DOHH2 (cell line): ENCODE measurements at regions not wholly inside any gene's neighbourhood (a gene's known extent, or its start where the extent isn't known, plus 50 kb on each side); places are given as distances from the start of the nearest gene placed in this dataset.

Source experiments
- H3F3A ChIP-seq: fragments of 200-600 bp; sonication (generic), shearing (Covaris generic); 2 replicates; pipeline ENCODE4 v1.6.0; 2016; ENCODE audit warnings: antibody characterized with exemption, mild to moderate bottlenecking; ENCODE audit not compliant: control insufficient read depth, insufficient read depth
- H3K27ac ChIP-seq: fragments of 200-600 bp; sonication (generic); 2 replicates; pipeline ENCODE4 v1.5.1; 2014; ENCODE audit warnings: low read depth, mild to moderate bottlenecking, low read length, moderate library complexity
- H3K27me3 ChIP-seq: fragments of 200-600 bp; sonication (generic); 2 replicates; pipeline ENCODE4 v1.6.1; 2014; ENCODE audit warnings: mild to moderate bottlenecking, low read length, mixed read lengths; ENCODE audit not compliant: control insufficient read depth
- H3K36me3 ChIP-seq: fragments of 200-600 bp; sonication (generic); 2 replicates; pipeline ENCODE4 v1.6.1; 2014; ENCODE audit warnings: mild to moderate bottlenecking, low read length, moderate library complexity, mixed read lengths; ENCODE audit not compliant: control insufficient read depth
- H3K4me1 ChIP-seq: fragments of 200-600 bp; sonication (generic); 2 replicates; pipeline ENCODE4 v1.6.1; 2014; ENCODE audit warnings: mild to moderate bottlenecking, low read length, mixed read lengths; ENCODE audit not compliant: control insufficient read depth
- H3K4me2 ChIP-seq: fragments of 200-600 bp; sonication (generic); 2 replicates; pipeline ENCODE4 v1.6.0; 2014; ENCODE audit warnings: mild to moderate bottlenecking, low read length, moderate library complexity
- H3K4me3 ChIP-seq: fragments of 200-600 bp; sonication (generic); 2 replicates; pipeline ENCODE4 v1.5.1; 2014; ENCODE audit warnings: mild to moderate bottlenecking, low read length, mixed read lengths
- H3K79me2 ChIP-seq: fragments of 200-600 bp; sonication (generic); 2 replicates; pipeline ENCODE4 v1.6.1; 2014; ENCODE audit warnings: mild to moderate bottlenecking, low read length, mixed read lengths; ENCODE audit not compliant: control insufficient read depth
- H3K9me2 ChIP-seq: fragments of 200-600 bp; sonication (generic); replicated peaks from 2 replicates; pipeline ENCODE4 v1.6.1; 2014; ENCODE audit warnings: mild to moderate bottlenecking, low read length, mixed read lengths; ENCODE audit not compliant: control insufficient read depth
- H3K9me3 ChIP-seq: fragments of 200-600 bp; sonication (generic); 2 replicates; pipeline ENCODE4 v1.6.1; 2014; ENCODE audit warnings: antibody characterized with exemption, low read length, mixed read lengths; ENCODE audit not compliant: control insufficient read depth, insufficient read depth
- H4K20me1 ChIP-seq: fragments of 200-600 bp; sonication (generic); 2 replicates; pipeline ENCODE4 v1.6.0; 2014; ENCODE audit warnings: low read depth, mild to moderate bottlenecking, antibody characterized with exemption, low read length, moderate library complexity; ENCODE audit not compliant: control insufficient read depth, insufficient read depth
- CTCF ChIP-seq: fragments of 200-600 bp; sonication (generic); IDR thresholded peaks from one replicate; pipeline ENCODE4 v1.5.1; 2014; ENCODE audit warnings: antibody characterized with exemption, mild to moderate bottlenecking, low read depth, low read length; ENCODE audit not compliant: poor library complexity, severe bottlenecking
- EZH2phosphoT487 ChIP-seq: fragments of 200-600 bp; sonication (generic); IDR thresholded peaks from 2 replicates; pipeline ENCODE4 v1.6.1; 2017; ENCODE audit warnings: borderline replicate concordance, mild to moderate bottlenecking, antibody characterized with exemption, low read length, moderate library complexity, mixed read lengths

DNA sequence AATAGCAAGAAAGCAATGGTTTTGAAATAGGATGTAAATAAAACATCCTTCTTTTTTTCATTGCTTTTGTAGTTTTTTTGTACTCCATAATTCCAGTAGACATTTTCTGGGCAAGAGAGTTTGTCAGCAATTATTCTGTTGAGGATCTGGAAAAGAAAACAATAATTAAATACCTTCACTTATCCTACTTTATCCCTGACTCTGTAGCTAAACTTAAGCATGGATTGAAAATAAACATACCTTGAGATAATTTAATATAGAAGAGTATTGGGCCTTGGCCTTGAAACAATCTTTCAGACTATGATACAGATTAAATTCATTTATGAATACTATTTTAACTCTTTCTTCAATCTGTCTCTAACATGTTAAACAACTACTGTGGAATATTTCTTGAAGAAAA is 321.2 kb downstream of the CHRM3 start:
- Histone ChIP-seq H3K9me3 (no peaks in the 10 kb centered on the region), H3K4me2 (no peak overlapping the region), H3K79me2 (no peaks in the 10 kb centered on the region), H4K20me1 (no peaks in the 10 kb centered on the region), H3K36me3 (no peaks in the 10 kb centered on the region), H3K4me3 (no peak overlapping the region), H3F3A (no peaks in the 10 kb centered on the region), H3K27ac (no peak overlapping the region), H3K9me2 (no peaks in the 10 kb centered on the region), H3K4me1 (no peaks in the 10 kb centered on the region), H3K27me3 (no peaks in the 10 kb centered on the region)
- TF ChIP-seq CTCF: no peak
- no peak for TF ChIP-seq EZH2phosphoT487

- Histone ChIP-seq H3K9me3 (no peaks in the 10 kb centered on the region), H3K9me2 (no peaks in the 10 kb centered on the region), H3K4me1 (no peaks in the 10 kb centered on the region), H3K36me3 (no peaks in the 10 kb centered on the region), H3K4me3 (no peak overlapping the region), H3K4me2 (no peak overlapping the region), H4K20me1 (no peaks in the 10 kb centered on the region), H3K27me3 (no peaks in the 10 kb centered on the region), H3K27ac (no peak overlapping the region), H3K79me2 (no peaks in the 10 kb centered on the region), H3F3A (no peaks in the 10 kb centered on the region)
- TF ChIP-seq CTCF (no peak), EZH2phosphoT487 (no peak)
Observed at GRCh38 chr1:239708622-239709021, 322.3 kb downstream of the CHRM3 start.

- H4K20me1 ChIP-seq: no peaks in the 10 kb centered on the region
- H3K4me1 ChIP-seq: no peaks in the 10 kb centered on the region
- no peaks in the 10 kb centered on the region for H3K36me3 ChIP-seq
- H3K9me2 ChIP-seq: no peaks in the 10 kb centered on the region
- no peak overlapping the region for H3K4me2 ChIP-seq
- H3F3A ChIP-seq: no peaks in the 10 kb centered on the region
- H3K27me3 ChIP-seq: no peaks in the 10 kb centered on the region
- H3K9me3 ChIP-seq: no peaks in the 10 kb centered on the region
- no peaks in the 10 kb centered on the region for H3K79me2 ChIP-seq
- no peak overlapping the region for H3K4me3 ChIP-seq
- no peak for TF ChIP-seq EZH2phosphoT487
- no peak for TF ChIP-seq CTCF
- no peak overlapping the region for H3K27ac ChIP-seq
Observed at GRCh38 chr1:239711768-239712167, 325.4 kb downstream of the CHRM3 start.
